ENCODE measurements at regions not wholly inside any gene's neighbourhood (a gene's known extent, or its start where the extent isn't known, plus 50 kb on each side); places are given as distances from the start of the nearest gene placed in this dataset.

DNA sequence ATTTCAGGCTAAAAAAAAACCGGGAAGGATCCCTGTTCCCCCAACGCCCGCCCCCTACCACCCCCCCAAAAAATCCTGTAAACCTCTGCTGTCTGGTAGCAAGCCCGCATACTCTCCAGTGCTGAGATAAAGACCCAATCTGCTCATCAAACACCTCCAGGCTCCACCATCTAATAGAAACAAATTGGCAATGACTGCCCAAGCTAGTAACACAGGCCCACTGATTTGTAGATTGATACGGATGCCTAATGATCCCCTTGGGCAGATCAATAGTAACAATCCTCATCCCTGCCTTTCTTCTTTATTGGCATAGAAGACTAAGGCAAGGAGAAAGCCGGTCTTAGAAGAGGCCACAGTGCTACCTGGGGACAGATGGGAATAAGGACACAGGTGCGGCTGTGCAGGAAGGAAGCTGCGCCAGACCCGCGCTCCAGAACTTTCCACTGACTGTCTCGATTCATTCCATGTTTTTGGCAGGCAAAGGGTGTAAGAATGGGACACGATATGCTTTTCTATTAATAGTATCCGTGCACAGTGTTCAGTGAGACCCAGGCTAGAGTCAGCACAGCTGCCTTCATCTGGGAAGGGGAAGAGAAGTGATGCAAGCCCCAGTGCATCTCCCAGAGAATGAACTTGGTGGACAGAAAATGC, 407.6 kb upstream of the PSMD7 start:
- Histone ChIP-seq H3K27ac (ENCODE audit: low read depth in 1 of 2, low read length in 1 of 2) (no peak overlapping the region), H3K27me3 (ENCODE audit: control insufficient read depth in 3 of 3, insufficient read depth in 3 of 3, low read length in 2 of 3) (peaks cover 0 to 9% (median 3%) of the 10 kb centered on the region in 3 donors), H3K36me3 (ENCODE audit: control insufficient read depth in 4 of 4, insufficient read depth in 4 of 4, low read length in 4 of 4) (no peaks in the 10 kb centered on the region), H3K4me1 (ENCODE audit: control insufficient read depth in 5 of 5, insufficient read depth in 5 of 5, low read length in 5 of 5) (peaks cover 0 to 38% (median 3%) of the 10 kb centered on the region in 5 donors), H3K9me3 (ENCODE audit: control insufficient read depth in 4 of 4, insufficient read depth in 3 of 4, low read length in 3 of 4) (no peaks in the 10 kb centered on the region), H3K4me3 (no peak overlapping the region), H3K9ac (ENCODE audit: insufficient read depth in 1 of 2, low read length in 2 of 2) (no peak overlapping the region)
- TF ChIP-seq, protein P1, sequence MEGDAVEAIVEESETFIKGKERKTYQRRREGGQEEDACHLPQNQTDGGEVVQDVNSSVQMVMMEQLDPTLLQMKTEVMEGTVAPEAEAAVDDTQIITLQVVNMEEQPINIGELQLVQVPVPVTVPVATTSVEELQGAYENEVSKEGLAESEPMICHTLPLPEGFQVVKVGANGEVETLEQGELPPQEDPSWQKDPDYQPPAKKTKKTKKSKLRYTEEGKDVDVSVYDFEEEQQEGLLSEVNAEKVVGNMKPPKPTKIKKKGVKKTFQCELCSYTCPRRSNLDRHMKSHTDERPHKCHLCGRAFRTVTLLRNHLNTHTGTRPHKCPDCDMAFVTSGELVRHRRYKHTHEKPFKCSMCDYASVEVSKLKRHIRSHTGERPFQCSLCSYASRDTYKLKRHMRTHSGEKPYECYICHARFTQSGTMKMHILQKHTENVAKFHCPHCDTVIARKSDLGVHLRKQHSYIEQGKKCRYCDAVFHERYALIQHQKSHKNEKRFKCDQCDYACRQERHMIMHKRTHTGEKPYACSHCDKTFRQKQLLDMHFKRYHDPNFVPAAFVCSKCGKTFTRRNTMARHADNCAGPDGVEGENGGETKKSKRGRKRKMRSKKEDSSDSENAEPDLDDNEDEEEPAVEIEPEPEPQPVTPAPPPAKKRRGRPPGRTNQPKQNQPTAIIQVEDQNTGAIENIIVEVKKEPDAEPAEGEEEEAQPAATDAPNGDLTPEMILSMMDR (IDR thresholded peaks at IDR 0.05; ENCODE audit: control extremely low read depth, extremely low read depth): no peak
- ATAC-seq (ENCODE audit: insufficient read depth, low FRiP score) (no peak), DNase-seq (peak; percentile 72 to 91 (median 88))
- WGBS, 2 donors: 52 to 59% methylated on average over 13 of the region's 13 CpGs

DNA sequence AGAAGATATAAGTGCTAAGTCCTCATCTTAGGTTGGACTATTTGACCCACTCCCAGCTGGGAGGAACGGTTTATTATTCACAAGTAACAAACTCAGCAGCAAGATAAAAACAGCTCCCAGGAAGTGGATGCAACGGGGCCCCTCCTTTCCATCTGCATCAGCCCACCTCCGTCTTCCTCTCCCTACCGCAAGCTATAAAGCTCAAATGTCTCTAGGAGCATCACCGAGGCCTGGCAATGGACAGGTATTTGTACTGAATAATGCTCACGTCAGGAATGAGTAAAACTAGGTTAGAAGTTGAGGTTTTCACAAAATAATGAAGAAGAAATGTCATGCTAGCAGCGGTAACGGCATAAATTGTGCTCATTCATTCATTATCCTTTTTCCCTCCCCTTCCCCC, 408.7 kb upstream of the PSMD7 start:
- no peak for DNase-seq
- no peak for ATAC-seq (ENCODE audit: insufficient read depth, low FRiP score)
- peaks cover 0 to 40% (median 5%) of the 10 kb centered on the region in 5 donors for H3K4me1 ChIP-seq (ENCODE audit: control insufficient read depth in 5 of 5, insufficient read depth in 5 of 5, low read length in 5 of 5)
- no peak overlapping the region for H3K4me3 ChIP-seq
- no peak overlapping the region for H3K27ac ChIP-seq (ENCODE audit: low read depth in 1 of 2, low read length in 1 of 2)
- H3K9me3 ChIP-seq (ENCODE audit: control insufficient read depth in 4 of 4, insufficient read depth in 3 of 4, low read length in 3 of 4): no peaks in the 10 kb centered on the region
- H3K27me3 ChIP-seq (ENCODE audit: control insufficient read depth in 3 of 3, insufficient read depth in 3 of 3, low read length in 2 of 3): peaks cover 0 to 9% (median 3%) of the 10 kb centered on the region in 3 donors
- no peaks in the 10 kb centered on the region for H3K36me3 ChIP-seq (ENCODE audit: control insufficient read depth in 4 of 4, insufficient read depth in 4 of 4, low read length in 4 of 4)
- TF ChIP-seq, protein P1 (IDR thresholded peaks at IDR 0.05; ENCODE audit: control extremely low read depth, extremely low read depth): no peak
- H3K9ac ChIP-seq (ENCODE audit: insufficient read depth in 1 of 2, low read length in 2 of 2): no peak overlapping the region
- WGBS, 2 donors: 47 to 48% methylated on average over 8 of the region's 8 CpGs

DNA sequence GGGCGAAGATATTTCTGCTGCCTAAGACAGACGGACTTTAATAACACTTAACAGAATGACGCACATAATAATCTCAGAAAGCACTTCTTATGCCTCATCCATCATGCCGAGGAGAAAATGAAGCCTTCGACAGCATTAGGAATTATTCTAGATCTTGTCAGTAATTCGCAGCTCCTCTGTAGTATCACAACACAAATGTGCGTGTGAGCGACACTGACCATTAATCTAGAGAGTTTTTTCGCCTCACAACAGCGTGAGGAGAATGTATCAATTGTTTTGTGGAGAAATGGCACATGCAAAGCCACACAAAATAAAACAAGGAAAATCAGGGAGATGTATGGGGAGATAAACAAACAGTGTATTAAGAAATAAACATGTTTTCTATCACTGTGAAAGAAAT, 410.2 kb upstream of the PSMD7 start:
- Histone ChIP-seq H3K9ac (ENCODE audit: insufficient read depth in 1 of 2, low read length in 2 of 2) (no peak overlapping the region), H3K27me3 (ENCODE audit: control insufficient read depth in 3 of 3, insufficient read depth in 3 of 3, low read length in 2 of 3) (peaks cover 0 to 9% (median 3%) of the 10 kb centered on the region in 3 donors), H3K36me3 (ENCODE audit: control insufficient read depth in 4 of 4, insufficient read depth in 4 of 4, low read length in 4 of 4) (no peaks in the 10 kb centered on the region), H3K4me1 (ENCODE audit: control insufficient read depth in 5 of 5, insufficient read depth in 5 of 5, low read length in 5 of 5) (peaks cover 0 to 43% (median 5%) of the 10 kb centered on the region in 5 donors), H3K4me3 (no peak overlapping the region), H3K9me3 (ENCODE audit: control insufficient read depth in 4 of 4, insufficient read depth in 3 of 4, low read length in 3 of 4) (no peaks in the 10 kb centered on the region), H3K27ac (ENCODE audit: low read depth in 1 of 2, low read length in 1 of 2) (no peak overlapping the region)
- DNase-seq (peak in 1 of 3 donors; percentile 25), ATAC-seq (ENCODE audit: insufficient read depth, low FRiP score) (no peak)
- WGBS, 2 donors: 85 to 87% methylated on average over 10 of the region's 10 CpGs
- TF ChIP-seq, protein P1 (IDR thresholded peaks at IDR 0.05; ENCODE audit: control extremely low read depth, extremely low read depth): no peak

DNA sequence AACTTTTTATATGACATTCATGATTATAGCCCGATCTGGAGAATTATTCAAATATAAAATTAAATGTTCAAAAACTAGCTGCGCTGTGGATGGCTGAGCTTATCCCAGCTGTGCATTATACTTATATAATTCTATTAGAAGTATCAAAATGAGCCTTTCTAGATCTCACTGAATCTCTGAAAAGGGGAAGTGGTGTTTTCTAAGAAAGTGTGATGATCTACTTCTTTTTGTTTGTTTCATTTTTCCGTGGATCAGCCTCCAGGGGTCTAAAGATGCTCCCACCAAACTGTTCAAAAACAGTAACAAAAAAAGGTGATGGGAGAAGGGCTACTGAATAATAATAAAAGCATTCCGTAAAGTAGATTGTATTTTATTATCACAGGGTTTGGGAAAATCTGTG, 411.3 kb upstream of the PSMD7 start:
- ATAC-seq (ENCODE audit: insufficient read depth, low FRiP score) (no peak), DNase-seq (no peak)
- Histone ChIP-seq H3K27me3 (ENCODE audit: control insufficient read depth in 3 of 3, insufficient read depth in 3 of 3, low read length in 2 of 3) (peaks cover 0 to 9% (median 3%) of the 10 kb centered on the region in 3 donors), H3K4me1 (ENCODE audit: control insufficient read depth in 5 of 5, insufficient read depth in 5 of 5, low read length in 5 of 5) (peaks cover 0 to 38% (median 5%) of the 10 kb centered on the region in 5 donors), H3K9ac (ENCODE audit: insufficient read depth in 1 of 2, low read length in 2 of 2) (no peak overlapping the region), H3K27ac (ENCODE audit: low read depth in 1 of 2, low read length in 1 of 2) (no peak overlapping the region), H3K36me3 (ENCODE audit: control insufficient read depth in 4 of 4, insufficient read depth in 4 of 4, low read length in 4 of 4) (no peaks in the 10 kb centered on the region), H3K4me3 (no peak overlapping the region), H3K9me3 (ENCODE audit: control insufficient read depth in 4 of 4, insufficient read depth in 3 of 4, low read length in 3 of 4) (no peaks in the 10 kb centered on the region)
- 80 to 84% methylated on average over 4 of the region's 4 CpGs for WGBS, 2 donors
- TF ChIP-seq, protein P1 (IDR thresholded peaks at IDR 0.05; ENCODE audit: control extremely low read depth, extremely low read depth): no peak

All from lung (tissue), 11 donors.